HG03571 (cell line): ENCODE measurements at regions not wholly inside any gene's neighbourhood (a gene's known extent, or its start where the extent isn't known, plus 50 kb on each side); places are given as distances from the start of the nearest gene placed in this dataset.
"Not testable (repeated sequence)": the region's sequence is repeated elsewhere in the genome, so short reads cannot be mapped to it uniquely, and the experiment has no call there.

Experiments used
- ATAC-seq: cut with Tn5 transposase; IDR thresholded peaks from one replicate; pipeline ENCODE4 v1.9.1; 2021; ENCODE audit not compliant: unreplicated experiment

GRCh38 chr12:75766263-75767160 lies 255.1 kb upstream of the KRR1 start:
- ATAC-seq, result no peak

- ATAC-seq, result no peak
Measured at GRCh38 chr12:75765170-75766059, 254.0 kb upstream of the KRR1 start.

DNA sequence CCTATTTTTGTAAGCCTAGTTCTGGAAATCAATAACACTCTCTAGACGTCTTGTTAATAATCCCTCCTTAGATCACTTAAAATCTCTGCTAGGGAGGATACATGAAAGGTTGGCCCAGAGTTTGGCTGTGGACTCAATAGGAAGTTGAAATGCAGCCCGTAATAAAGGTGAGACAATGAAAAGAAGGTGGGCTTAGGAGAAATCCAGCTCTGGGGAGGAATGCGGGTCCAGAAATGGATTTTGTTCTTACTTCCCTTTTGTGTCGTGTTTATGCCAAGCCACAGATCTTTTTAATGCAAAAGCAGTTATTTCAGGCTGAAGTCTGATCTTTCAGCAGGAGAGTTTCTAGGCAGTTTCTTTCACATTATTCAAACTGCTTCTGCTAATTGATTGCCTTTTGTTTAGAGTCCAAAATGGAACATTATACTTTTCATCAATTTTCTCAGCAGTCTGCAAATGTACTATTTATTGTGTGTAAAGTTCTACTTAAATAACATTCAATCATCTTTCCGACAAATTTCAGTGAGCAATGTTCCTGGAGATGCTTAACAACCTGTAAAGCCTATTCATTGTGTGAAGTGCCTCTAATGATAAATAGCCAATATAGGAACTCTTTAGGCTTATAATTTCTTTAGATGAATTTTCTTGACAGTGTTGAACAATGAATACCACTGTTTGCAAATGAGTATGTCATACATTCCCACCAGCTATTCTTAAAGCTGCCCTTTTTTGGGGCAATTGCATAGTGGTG lies 252.9 kb upstream of the KRR1 start:
- ATAC-seq, result no peak

DNA sequence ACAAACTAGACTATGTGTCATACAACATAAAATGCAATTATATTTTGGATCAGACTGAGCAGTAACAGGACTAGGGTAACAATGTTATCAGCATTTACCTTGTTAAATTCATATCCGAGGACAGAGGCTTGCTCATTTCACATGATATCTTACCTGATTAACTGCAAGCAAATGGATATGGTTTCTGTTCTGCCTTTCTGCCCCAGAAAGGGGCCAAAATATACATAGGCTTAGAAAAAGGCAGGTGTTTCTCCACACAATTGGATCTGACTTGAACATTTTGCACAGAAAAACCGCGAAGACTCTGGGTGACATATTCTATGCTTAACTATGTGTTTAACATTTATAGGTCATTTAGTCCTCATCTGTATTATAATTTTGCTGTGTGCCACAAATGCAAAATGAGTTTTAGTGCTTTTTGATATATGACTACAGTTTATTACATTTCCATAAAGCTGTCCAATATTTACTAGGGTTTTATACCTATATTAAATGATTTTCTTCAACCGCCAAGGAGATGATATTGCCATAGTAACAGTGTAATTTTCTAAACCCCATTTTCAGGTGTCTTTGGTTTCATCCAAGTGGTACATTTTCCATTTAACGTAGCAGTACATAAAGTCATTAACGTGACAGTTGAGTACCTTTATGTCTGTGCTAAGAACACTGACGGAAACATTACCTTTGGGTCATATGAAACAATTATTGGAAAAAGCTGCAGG lies 249.3 kb upstream of the KRR1 start:
- ATAC-seq, result no peak

- no peak for ATAC-seq
Measured at GRCh38 chr12:75759842-75760572, 248.6 kb upstream of the KRR1 start.

GRCh38 chr12:75759196-75759595 lies 247.8 kb upstream of the KRR1 start:
- no peak for ATAC-seq

- no peak for ATAC-seq
Measured at GRCh38 chr12:75756771-75757170, 245.4 kb upstream of the KRR1 start.

DNA sequence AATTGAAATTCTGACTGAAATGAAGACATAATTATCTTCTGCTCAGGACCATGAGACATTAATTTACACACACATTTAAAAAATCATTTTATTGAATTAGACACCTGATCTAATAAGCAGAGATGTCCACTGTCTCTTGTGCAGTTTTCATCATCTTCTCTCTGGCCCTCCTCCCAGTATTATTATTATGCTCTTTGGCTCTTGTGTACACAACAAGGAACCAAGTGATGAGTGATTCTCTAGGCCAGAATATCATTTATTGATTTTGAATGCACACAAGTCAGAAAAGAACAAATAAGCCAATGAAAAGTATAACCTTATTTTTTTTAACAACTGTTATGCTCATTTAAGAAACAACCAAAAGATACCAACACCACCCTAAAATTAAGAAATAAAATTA lies 244.7 kb upstream of the KRR1 start:
- no peak for ATAC-seq

GRCh38 chr12:75754698-75755097 lies 243.3 kb upstream of the KRR1 start:
- no peak for ATAC-seq

- ATAC-seq, result no peak
Measured at GRCh38 chr12:75754141-75754540, 242.7 kb upstream of the KRR1 start.

DNA sequence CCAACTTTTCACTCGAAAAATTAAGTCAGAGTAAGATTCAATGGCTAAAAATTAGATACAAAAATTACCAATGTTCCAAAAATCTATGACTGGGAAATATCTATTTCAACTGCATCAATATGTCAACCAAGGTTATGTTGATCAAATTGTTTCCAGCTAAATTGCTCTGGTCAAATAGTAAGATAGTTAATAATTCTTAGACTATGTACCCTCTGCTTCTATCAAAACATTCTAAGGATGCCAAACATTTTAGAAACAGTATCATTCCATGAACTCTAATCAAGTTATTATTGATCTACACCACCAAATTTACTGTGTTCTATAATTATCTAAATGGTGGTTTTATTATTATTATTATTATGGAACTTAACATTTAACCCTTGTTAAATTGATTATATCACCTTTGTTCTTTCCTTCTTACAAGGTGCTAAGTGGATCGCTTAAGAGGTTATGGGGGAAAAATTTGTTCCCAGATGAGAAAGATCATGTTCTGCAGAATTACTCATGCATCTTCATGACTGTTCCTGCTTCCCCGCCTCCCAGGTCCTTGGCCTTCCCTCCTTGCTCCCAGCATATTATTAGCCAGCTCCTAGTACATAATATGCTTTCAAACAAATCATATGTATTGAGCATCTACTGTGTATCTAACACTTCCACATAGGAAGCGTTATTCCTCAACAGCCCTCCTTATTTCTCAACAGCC lies 240.5 kb upstream of the KRR1 start:
- no peak for ATAC-seq

- ATAC-seq, result no peak
Measured at GRCh38 chr12:75750716-75751306, 239.4 kb upstream of the KRR1 start.

DNA sequence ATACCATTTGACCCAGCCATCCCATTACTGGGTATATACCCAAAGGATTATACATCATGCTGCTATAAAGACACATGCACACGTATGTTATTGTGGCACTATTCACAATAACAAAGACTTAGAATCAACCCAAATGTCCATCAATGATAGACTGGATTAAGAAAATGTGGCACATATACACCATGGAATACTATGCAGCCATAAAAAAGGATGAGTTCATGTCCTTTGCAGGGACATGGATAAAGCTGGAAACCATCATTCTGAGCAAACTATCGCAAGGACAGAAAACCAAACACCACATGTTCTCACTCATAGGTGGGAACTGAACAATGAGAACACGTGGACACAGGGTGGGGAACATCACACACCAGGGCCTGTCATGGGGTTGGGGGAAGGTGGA lies 237.6 kb upstream of the KRR1 start:
- ATAC-seq, result not testable (repeated sequence)

DNA sequence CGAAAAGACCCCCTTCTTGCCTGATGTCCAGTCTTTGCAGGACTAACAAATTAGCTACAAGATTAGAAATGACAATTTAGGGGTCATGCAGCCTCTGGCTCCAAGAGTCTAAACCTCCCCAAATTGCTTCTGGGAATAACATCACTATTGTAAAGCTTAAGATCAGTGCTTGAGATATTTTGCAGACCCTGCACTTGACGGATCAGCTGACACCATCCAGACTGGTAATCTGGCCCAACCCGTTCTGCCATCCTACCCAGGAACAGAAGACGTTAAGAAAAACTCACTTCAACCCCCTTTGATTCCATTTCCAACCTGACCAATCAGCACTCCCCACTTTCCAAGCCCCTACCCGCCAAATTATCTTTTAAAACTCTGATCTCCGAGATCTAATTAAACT lies 236.7 kb upstream of the KRR1 start:
- ATAC-seq, result no peak

DNA sequence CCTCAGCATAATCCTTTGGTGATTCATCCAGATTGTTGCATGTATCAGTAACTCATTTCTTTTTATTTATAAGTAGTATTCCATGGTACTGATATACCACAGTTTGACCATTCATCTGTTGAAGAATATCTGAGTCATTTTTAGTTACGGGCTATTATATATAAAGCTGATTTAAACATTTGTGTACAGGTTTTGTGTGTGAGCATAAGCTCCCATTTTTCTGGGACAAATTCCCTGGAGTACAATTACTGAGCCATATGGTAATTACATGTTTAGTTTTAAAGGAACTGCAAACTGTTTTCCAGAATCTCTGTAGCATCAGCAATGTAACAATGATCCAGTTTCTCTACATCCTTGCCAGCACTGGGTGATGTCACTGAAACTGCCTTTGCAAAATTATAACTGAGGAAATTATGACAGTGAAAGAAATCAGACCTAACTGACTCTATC lies 236.2 kb upstream of the KRR1 start:
- ATAC-seq, result no peak

DNA sequence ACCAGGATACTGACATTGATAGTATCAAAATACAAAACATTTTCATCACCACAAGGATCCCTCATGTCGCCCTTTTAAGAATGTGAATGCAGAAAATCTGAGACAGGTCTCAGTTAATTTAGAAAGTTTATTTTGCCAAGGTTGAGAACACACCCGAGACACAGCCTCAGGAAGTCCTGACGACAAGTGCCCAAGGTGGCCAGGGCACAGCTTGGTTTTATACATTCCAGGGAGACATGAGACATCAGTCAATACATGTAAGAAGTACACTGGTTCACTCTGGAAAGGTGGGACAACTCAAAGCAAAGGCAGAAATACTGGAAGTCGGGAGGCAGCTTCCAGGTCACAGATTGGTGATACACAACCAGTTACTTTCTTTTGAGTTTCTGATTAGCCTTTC lies 235.2 kb upstream of the KRR1 start:
- ATAC-seq, result no peak

DNA sequence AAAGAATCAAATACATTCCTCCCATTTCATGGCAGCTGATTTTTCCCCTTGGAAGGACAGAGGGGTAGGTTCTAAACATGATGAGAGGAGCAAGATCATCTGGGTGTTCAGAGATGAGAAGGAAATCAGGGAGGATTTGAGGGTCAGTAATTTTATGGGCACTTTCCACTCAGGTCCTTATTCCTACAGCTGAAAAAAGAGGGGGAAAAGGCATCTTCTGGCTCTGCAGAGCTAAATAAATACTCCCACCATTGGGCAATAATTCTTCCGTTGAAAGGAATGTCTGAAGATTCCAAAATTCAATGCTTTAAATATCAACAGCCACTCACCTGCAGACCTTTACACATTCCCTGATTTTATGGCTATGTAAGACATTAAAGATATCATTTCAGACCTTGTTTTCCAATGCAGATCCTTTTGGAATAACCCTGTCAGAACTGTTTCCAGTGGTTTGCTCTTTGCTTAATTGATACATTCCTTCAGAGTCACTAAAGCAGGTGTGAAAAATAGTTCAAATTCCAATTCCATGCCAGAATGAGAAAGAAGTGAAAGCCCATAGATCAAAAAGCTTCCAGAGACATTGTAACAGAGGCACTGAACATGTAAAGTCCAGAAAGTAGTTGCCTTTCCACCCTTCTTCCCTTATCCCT lies 233.3 kb upstream of the KRR1 start:
- no peak for ATAC-seq

- ATAC-seq, result no peak
Measured at GRCh38 chr12:75742961-75743360, 231.6 kb upstream of the KRR1 start.
